ENCODE measurements at regions not wholly inside any gene's neighbourhood (a gene's known extent, or its start where the extent isn't known, plus 50 kb on each side); places are given as distances from the start of the nearest gene placed in this dataset.

- TF ChIP-seq POLR2A (IDR thresholded peaks at IDR 0.05; ENCODE audit: low read depth, low read length) = no peak
Measured at GRCh38 chr18:57915865-57916582, 112.9 kb upstream of the ATP8B1 start.

GRCh38 chr18:57915248-57915647 is 112.1 kb upstream of the ATP8B1 start:
- no peak for DNase-seq (ENCODE audit: insufficient read length, low spot score)
- TF ChIP-seq POLR2A (IDR thresholded peaks at IDR 0.05; ENCODE audit: low read depth, low read length) = no peak
- no peak for FAIRE-seq

More at GRCh38 chr18:57915865-57916582, 112.9 kb upstream of the ATP8B1 start:
- DNase-seq (ENCODE audit: insufficient read length, low spot score) (no peak), FAIRE-seq (no peak)

- DNase-seq (ENCODE audit: insufficient read length, low spot score) = no peak
- no peak for FAIRE-seq
- no peak for TF ChIP-seq POLR2A (IDR thresholded peaks at IDR 0.05; ENCODE audit: low read depth, low read length)
Measured at GRCh38 chr18:57913686-57914085, 110.6 kb upstream of the ATP8B1 start.

- DNase-seq (ENCODE audit: insufficient read length, low spot score) (no peak), FAIRE-seq (no peak)
- TF ChIP-seq POLR2A (IDR thresholded peaks at IDR 0.05; ENCODE audit: low read depth, low read length) = no peak
Measured at GRCh38 chr18:57910817-57911216, 107.7 kb upstream of the ATP8B1 start.

GRCh38 chr18:57910134-57910533 is 107.0 kb upstream of the ATP8B1 start:
- FAIRE-seq = no peak
- DNase-seq (ENCODE audit: insufficient read length, low spot score) = no peak
- TF ChIP-seq POLR2A (IDR thresholded peaks at IDR 0.05; ENCODE audit: low read depth, low read length) = no peak

- no peak for DNase-seq (ENCODE audit: insufficient read length, low spot score)
- TF ChIP-seq POLR2A (IDR thresholded peaks at IDR 0.05; ENCODE audit: low read depth, low read length) = no peak
- no peak for FAIRE-seq
Measured at GRCh38 chr18:57909620-57910019, 106.5 kb upstream of the ATP8B1 start.

- FAIRE-seq = no peak
Measured at GRCh38 chr18:57908092-57908491, 105.0 kb upstream of the ATP8B1 start.

GRCh38 chr18:57907550-57907949 is 104.4 kb upstream of the ATP8B1 start:
- DNase-seq (ENCODE audit: insufficient read length, low spot score) (no peak), FAIRE-seq (no peak)
- no peak for TF ChIP-seq POLR2A (IDR thresholded peaks at IDR 0.05; ENCODE audit: low read depth, low read length)

More at GRCh38 chr18:57908092-57908491, 105.0 kb upstream of the ATP8B1 start:
- DNase-seq (ENCODE audit: insufficient read length, low spot score) = no peak
- TF ChIP-seq POLR2A (IDR thresholded peaks at IDR 0.05; ENCODE audit: low read depth, low read length) = no peak

GRCh38 chr18:57906852-57907251 is 103.7 kb upstream of the ATP8B1 start:
- no peak for TF ChIP-seq POLR2A (IDR thresholded peaks at IDR 0.05; ENCODE audit: low read depth, low read length)
- no peak for DNase-seq (ENCODE audit: insufficient read length, low spot score)
- no peak for FAIRE-seq

GRCh38 chr18:57904535-57904934 is 101.4 kb upstream of the ATP8B1 start:
- TF ChIP-seq POLR2A (IDR thresholded peaks at IDR 0.05; ENCODE audit: low read depth, low read length) = no peak
- FAIRE-seq = no peak

GRCh38 chr18:57902721-57903120 is 99.6 kb upstream of the ATP8B1 start:
- FAIRE-seq (no peak), DNase-seq (ENCODE audit: insufficient read length, low spot score) (no peak)
- no peak for TF ChIP-seq POLR2A (IDR thresholded peaks at IDR 0.05; ENCODE audit: low read depth, low read length)

More at GRCh38 chr18:57904535-57904934, 101.4 kb upstream of the ATP8B1 start:
- DNase-seq (ENCODE audit: insufficient read length, low spot score) = no peak

GRCh38 chr18:57901825-57902589 is 98.9 kb upstream of the ATP8B1 start:
- DNase-seq (ENCODE audit: insufficient read length, low spot score) = no peak
- FAIRE-seq = no peak
- no peak for TF ChIP-seq POLR2A (IDR thresholded peaks at IDR 0.05; ENCODE audit: low read depth, low read length)

- DNase-seq (ENCODE audit: insufficient read length, low spot score) (no peak), FAIRE-seq (no peak)
- TF ChIP-seq POLR2A (IDR thresholded peaks at IDR 0.05; ENCODE audit: low read depth, low read length) = no peak
Measured at GRCh38 chr18:57900906-57901435, 97.9 kb upstream of the ATP8B1 start.

GRCh38 chr18:57898506-57899124 is 95.5 kb upstream of the ATP8B1 start:
- FAIRE-seq (no peak), DNase-seq (ENCODE audit: insufficient read length, low spot score) (peak; percentile 6)
- no peak for TF ChIP-seq POLR2A (IDR thresholded peaks at IDR 0.05; ENCODE audit: low read depth, low read length)

Data from H54 (cell line).